ENCODE measurements at regions not wholly inside any gene's neighbourhood (a gene's known extent, or its start where the extent isn't known, plus 50 kb on each side); places are given as distances from the start of the nearest gene placed in this dataset.

DNA sequence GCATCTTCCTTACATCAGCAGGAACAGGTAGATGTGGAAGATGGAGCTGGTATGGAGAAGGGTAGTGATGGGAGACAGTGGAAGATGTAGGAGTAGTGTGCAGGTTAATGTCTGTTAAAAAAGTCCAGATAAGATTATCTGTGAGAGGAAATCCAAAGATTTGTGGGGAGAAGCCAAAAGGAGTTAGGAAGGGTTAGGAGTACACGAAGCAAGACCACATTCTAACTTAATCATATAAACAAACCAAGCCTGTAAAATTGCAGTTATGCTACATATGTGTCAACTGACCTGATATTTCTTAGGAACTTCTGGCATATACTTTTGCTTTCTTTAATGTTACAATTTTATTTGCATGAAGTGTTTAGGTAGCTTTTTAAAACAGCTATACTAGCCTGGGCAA is 142.1 kb upstream of the DMRT1 start:
- H3K36me3 ChIP-seq (replicated peaks in 1 of 2; ENCODE audit: control insufficient read depth in 1 of 2, insufficient read depth in 2 of 2, low read length in 1 of 2) = no peaks in the 10 kb centered on the region
- peaks cover 16% of the 10 kb centered on the region; the same call in 1 of the 2 replicates for H3K79me2 ChIP-seq (ENCODE audit: insufficient read depth)
- 32% methylated on average over 1 of the region's 1 CpG for WGBS (ENCODE audit: low lambda C conversion rate)
- no peak overlapping the region for H3K9ac ChIP-seq
- peaks cover 31% of the 10 kb centered on the region for H3F3A ChIP-seq (replicated peaks; ENCODE audit: insufficient read depth)
- peak overlapping the region in 1 of 2 experiments; percentile 87; a peak in 1 of 4 replicates for H3K27ac ChIP-seq (ENCODE audit: low read depth in 2 of 2, low read length in 1 of 2)
- H3K4me2 ChIP-seq = no peak overlapping the region
- H3K4me3 ChIP-seq (ENCODE audit: low read depth in 2 of 2, low read length in 1 of 2) = no peak overlapping the region
- H3K9me2 ChIP-seq = no peaks in the 10 kb centered on the region
- ChIA-PET CTCF (no interaction called here), POLR2A (no interaction called here)
- no peaks in the 10 kb centered on the region for H3K9me3 ChIP-seq
- H2AFZ ChIP-seq (ENCODE audit: low read depth) = no peak overlapping the region
- TF ChIP-seq POLR2AphosphoS5 (IDR thresholded peaks at IDR 0.05; ENCODE audit: low read depth, low read length) (no peak), ELF1 (IDR thresholded peaks at IDR 0.05) (no peak), FOXJ3 (CRISPR knock-in tag; IDR thresholded peaks at IDR 0.05) (no peak), RXRA (IDR thresholded peaks at IDR 0.05; ENCODE audit: borderline replicate concordance, low read depth) (no peak), TAF1 (IDR thresholded peaks at IDR 0.05; ENCODE audit: borderline replicate concordance, low read depth, low read length) (no peak), EZH2phosphoT487 (IDR thresholded peaks at IDR 0.05; ENCODE audit: borderline replicate concordance, low read depth) (no peak), SMC3 (IDR thresholded peaks at IDR 0.05; ENCODE audit: low read depth, low read length) (no peak), NFIC (IDR thresholded peaks at IDR 0.05; ENCODE audit: borderline replicate concordance) (no peak)
- TF ChIP-seq, protein P1, sequence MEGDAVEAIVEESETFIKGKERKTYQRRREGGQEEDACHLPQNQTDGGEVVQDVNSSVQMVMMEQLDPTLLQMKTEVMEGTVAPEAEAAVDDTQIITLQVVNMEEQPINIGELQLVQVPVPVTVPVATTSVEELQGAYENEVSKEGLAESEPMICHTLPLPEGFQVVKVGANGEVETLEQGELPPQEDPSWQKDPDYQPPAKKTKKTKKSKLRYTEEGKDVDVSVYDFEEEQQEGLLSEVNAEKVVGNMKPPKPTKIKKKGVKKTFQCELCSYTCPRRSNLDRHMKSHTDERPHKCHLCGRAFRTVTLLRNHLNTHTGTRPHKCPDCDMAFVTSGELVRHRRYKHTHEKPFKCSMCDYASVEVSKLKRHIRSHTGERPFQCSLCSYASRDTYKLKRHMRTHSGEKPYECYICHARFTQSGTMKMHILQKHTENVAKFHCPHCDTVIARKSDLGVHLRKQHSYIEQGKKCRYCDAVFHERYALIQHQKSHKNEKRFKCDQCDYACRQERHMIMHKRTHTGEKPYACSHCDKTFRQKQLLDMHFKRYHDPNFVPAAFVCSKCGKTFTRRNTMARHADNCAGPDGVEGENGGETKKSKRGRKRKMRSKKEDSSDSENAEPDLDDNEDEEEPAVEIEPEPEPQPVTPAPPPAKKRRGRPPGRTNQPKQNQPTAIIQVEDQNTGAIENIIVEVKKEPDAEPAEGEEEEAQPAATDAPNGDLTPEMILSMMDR (IDR thresholded peaks at IDR 0.05) = no peak
- TF ChIP-seq, protein P2, sequence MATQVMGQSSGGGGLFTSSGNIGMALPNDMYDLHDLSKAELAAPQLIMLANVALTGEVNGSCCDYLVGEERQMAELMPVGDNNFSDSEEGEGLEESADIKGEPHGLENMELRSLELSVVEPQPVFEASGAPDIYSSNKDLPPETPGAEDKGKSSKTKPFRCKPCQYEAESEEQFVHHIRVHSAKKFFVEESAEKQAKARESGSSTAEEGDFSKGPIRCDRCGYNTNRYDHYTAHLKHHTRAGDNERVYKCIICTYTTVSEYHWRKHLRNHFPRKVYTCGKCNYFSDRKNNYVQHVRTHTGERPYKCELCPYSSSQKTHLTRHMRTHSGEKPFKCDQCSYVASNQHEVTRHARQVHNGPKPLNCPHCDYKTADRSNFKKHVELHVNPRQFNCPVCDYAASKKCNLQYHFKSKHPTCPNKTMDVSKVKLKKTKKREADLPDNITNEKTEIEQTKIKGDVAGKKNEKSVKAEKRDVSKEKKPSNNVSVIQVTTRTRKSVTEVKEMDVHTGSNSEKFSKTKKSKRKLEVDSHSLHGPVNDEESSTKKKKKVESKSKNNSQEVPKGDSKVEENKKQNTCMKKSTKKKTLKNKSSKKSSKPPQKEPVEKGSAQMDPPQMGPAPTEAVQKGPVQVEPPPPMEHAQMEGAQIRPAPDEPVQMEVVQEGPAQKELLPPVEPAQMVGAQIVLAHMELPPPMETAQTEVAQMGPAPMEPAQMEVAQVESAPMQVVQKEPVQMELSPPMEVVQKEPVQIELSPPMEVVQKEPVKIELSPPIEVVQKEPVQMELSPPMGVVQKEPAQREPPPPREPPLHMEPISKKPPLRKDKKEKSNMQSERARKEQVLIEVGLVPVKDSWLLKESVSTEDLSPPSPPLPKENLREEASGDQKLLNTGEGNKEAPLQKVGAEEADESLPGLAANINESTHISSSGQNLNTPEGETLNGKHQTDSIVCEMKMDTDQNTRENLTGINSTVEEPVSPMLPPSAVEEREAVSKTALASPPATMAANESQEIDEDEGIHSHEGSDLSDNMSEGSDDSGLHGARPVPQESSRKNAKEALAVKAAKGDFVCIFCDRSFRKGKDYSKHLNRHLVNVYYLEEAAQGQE (IDR thresholded peaks at IDR 0.05; ENCODE audit: low read depth, low read length) = no peak
- TF ChIP-seq, protein P3, sequence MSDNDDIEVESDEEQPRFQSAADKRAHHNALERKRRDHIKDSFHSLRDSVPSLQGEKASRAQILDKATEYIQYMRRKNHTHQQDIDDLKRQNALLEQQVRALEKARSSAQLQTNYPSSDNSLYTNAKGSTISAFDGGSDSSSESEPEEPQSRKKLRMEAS (IDR thresholded peaks at IDR 0.05; ENCODE audit: low read depth) = no peak
- H4K20me1 ChIP-seq (ENCODE audit: insufficient read depth) = no peaks in the 10 kb centered on the region
- H3K4me1 ChIP-seq (ENCODE audit: control insufficient read depth in 1 of 2, insufficient read depth in 2 of 2, low read depth in 1 of 2, low read length in 1 of 2) = peaks cover 2 to 32% of the 10 kb centered on the region in 2 experiments; a peak in 3 of 4 replicates
- no peak for DNase-seq
- H3K27me3 ChIP-seq (ENCODE audit: insufficient read depth) = no peaks in the 10 kb centered on the region

Measured in SK-N-SH (cell line).